Ureter (tissue), 1 donor: ENCODE measurements at regions not wholly inside any gene's neighbourhood (a gene's known extent, or its start where the extent isn't known, plus 50 kb on each side); places are given as distances from the start of the nearest gene placed in this dataset.
"Not testable (repeated sequence)": the region's sequence is repeated elsewhere in the genome, so short reads cannot be mapped to it uniquely, and the experiment has no call there.

ENCODE experiments used
- DNase-seq: peaks from one replicate; pipeline ENCODE4 v3.0.0-alpha.2; 2020; ENCODE audit warnings: low spot score
- donor health status: DM: yes; HTN: yes; CAD: no.

- no peak for DNase-seq
These were observed 242.8 kb downstream of the CCSER2 start for GRCh38 chr10:84571146-84571545.

DNA sequence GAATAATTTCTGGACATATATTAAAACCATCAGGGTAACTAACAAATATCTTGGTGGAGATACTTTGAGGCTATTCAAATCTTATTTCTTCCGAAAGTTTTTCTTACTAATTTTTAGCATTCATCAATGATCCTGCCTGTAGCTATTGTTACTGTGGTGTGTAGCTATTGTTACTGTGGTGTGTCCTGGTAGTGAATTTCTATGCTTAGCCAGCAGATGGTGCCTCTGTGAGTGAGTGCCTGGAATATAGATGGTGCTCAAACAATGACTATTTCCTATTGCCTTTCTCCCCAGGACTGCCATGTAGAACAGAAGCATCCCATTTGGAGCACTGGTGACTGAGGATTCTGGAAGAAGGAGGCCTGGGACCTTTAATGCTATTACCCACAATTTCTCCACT is 245.7 kb downstream of the CCSER2 start:
- DNase-seq, result no peak

- DNase-seq, result no peak
These were observed 253.6 kb downstream of the CCSER2 start for GRCh38 chr10:84581976-84582375.

DNA sequence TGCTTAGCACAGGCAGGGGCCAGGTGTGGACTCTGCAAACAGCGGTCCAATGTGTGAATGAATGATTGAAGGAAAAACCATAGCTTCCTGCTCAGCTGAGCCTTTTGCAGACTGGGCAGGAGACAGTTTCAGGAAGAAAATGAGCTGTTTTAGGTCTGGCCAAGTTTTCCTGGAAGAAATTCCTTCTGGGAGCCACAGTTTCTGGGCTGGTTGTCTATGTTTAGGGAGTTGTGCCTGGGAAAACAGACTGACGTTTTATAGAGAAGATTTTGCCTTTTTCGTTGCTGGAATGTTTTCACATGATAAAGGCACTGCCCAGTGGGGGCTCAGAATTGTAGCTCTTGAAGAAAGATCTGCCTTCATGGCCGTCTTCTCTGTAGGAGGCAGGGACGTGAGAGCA is 255.1 kb downstream of the CCSER2 start:
- no peak for DNase-seq

GRCh38 chr10:84587789-84588188 is 259.4 kb downstream of the CCSER2 start:
- DNase-seq, result no peak

DNA sequence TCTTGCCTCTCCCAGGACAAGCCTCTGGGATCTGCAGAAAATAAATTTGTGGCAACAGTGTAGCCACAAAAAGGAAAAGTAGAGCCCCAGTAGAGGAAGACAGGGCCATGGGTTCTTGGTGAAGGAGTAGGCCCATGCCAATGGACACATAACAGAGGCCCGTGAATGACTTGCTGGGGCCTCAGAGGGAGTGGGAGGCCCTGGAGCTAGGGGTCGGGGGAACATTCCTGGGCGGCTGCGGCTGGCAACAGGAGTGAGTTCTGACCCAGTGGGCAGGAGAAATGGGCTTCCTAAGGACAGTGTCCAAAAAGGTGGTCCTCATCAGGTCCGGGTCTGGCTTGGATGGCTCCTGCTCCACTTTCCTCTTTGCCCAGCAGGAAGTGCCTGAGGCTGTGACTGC is 260.0 kb downstream of the CCSER2 start:
- DNase-seq, result no peak

DNA sequence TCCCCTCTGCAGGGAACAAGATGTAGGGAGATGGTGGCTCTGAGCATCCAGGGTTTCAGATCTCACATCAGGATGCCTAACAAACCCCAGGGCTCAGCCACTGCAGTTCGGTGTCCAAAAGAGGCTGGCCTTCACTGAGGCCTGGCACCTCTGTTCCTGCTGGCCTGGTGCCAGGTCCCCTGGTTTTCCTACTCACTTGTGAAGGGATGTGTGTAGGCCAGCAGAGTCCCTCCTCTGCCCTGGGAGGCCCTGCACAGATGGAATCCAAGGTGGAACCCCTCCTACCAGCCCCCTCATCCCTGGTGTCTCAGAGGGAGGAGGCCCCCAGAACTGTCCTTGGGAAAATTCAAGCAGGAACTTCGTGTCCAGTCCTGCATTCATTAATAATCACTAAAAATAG is 260.6 kb downstream of the CCSER2 start:
- no peak for DNase-seq

GRCh38 chr10:84589526-84590205 is 261.3 kb downstream of the CCSER2 start:
- no peak for DNase-seq

DNA sequence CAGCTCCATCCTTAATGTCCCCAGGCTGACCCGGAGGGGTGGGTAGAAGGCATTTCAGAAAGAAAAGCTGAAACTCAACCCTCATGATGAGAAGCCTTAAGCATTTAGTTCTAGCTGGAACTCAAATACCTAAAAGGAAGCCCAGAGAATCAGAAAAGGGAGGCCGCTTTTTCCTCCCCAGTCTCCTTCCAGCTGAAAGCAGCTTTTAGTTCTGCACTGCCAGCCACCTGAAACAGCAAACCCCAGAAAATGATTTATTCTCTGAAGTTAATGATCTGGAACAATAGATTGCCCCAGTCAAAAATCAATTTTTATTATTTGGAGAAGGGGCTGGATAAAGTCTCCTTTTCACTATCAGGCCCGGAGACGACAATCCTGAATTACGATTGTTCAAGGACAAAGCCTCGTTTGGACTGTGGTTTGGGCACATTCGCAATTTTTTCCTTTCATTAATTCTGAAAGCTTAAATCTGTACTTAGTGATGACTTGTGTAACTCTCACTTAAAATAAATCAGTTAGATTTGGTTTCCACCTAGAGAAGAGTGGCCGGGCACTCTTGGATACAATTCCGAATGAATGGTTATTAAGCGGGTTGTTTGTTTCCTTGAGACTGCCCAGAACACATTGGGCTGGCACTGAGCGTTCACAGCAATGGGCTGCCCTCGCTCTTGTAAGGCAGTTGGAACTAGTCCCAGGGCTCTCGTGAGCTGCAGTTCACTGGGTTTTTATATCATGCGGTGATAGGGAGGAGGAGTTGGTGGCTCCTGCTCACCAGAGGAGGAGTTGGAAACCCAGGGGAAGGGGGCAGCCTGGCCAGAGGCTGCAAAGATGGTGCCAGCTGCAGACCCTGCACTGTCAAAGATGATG is 262.2 kb downstream of the CCSER2 start:
- no peak for DNase-seq

DNA sequence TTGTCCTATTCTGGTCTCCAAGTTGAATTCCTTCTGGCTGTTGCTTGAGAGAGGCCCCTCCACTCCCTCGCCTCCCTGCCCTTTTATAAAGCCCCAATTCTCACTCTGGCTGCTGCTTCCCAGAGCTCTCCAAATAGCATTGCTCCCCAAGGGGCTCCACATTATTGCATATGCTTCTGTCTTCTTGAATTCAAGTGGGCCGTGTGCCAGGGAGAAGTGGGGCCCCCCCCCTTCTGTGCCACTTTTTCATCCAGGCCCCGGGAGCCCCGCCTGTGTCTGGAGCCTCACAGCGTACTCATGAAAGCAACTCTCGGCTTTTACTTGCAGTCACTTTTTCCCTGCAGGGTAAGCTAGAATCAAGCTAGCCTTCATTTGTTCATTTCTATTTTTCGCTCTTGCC is 265.1 kb downstream of the CCSER2 start:
- DNase-seq, result no peak

GRCh38 chr10:84596585-84596984 is 268.2 kb downstream of the CCSER2 start:
- DNase-seq, result no peak

DNA sequence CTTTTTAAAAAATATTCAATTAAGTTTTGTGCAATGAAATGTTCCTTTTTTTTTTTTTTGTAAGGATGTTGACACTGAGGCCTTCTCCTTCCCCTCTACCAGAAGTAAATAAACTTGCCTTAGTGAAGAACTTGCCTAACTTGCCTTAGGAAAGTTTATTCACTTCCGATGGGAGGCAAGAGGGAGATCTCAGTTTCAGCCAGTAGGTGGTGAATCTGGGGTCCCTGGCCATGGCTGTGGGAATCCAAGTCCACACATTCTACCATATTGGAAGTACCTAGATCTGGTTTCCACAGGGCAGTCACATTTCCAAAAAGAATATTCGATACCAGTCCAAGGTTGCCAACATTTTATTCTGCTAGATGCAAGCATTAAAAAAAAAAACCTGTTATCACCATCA is 270.9 kb downstream of the CCSER2 start:
- DNase-seq, result no peak

DNA sequence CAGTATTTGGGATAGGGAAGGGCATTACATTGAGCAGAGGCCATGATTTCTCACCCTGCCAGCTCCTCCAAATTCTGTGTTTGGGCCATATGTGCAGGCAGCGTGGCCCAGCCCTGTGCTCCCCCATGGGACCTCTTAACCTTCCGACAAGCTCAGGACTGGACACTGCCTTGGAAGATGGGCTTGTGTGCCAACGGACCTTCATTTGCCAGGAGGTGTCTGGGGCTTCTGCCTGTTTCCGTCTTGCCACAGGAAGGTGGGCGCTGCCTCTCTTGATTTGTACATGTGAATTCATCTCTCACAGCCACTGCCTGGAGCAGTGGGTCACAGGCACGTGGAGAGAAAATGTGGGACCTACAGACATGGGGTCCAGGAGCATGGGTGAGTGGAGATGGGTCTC is 272.6 kb downstream of the CCSER2 start:
- DNase-seq, result no peak

DNA sequence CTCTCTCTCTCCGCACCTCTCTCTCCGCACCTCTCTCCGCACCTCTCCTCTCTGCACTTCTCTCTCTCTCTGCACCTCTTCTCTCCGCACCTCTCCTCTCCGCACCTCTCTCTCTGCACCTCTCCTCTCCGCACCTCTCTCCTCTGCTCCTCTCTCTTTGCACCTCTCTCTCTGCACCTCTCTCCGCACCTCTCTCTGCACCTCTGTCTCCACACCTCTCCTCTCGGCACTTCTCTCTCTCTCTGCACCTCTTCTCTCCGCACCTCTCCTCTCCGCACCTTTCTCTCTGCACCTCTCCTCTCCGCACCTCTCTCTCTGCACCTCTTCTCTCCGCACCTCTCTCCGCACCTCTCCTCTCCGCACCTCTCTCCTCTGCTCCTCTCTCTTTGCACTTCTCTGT is 274.2 kb downstream of the CCSER2 start:
- not testable (repeated sequence) for DNase-seq

DNA sequence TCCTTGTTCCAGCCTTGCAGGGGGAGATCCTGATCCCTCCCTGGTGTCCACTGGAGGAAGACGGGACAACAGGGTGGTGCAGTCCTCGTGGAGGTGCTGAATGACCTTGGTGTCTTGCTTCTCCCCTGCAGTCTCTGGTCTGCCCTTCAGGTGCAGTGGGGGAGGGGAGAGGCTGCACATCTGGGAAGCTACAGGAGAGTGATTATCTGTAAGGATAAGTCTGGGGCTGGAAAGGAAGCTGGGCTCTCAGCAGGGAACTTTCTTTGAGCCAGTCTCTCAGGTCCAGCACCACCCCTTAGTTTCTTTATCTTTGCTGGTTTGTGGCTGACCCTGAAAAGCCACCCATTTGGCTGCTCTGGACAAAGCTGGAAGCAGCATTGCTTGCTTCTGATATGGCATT is 275.6 kb downstream of the CCSER2 start:
- DNase-seq, result no peak

DNA sequence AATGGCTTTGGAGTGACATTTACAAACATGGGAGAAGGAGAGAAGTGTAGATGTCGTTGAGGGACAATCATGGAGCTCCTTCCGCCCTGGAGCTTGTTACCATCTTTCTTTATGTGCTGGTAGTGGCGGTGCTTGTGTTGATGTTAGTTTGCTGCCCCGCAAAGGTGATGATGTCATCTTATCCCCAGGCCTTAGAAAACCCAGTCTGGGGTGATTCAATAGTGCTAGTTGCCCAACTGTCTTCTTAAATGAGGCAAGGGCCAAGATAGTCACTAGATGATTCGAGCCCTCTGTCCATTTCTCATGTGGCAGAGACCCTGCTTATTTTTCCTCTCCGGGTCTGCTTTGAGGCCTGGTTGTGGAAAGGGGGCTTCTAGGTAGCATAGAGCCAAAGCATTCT is 277.4 kb downstream of the CCSER2 start:
- DNase-seq, result no peak

- no peak for DNase-seq
These were observed 278.0 kb downstream of the CCSER2 start for GRCh38 chr10:84606428-84606827.

DNA sequence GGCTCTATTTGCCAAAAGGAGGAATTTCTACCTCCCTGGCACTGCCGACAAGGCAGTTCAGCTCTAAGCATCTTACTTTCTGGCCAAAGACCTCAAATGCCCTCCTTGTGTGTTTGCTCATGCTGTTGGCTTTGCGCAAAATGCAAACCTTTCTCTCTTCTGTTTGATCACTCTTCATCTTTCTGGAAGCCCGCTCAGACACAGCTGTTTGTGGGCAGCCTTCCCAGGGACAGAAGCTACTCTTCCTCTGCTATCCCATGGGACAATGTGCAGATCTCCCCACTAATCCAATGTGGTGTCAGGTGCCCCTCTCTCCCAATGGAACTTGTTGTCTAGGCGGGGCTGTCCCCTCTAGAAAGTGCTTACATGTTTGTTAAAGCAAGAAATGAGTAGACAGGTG is 278.7 kb downstream of the CCSER2 start:
- DNase-seq, result no peak

DNA sequence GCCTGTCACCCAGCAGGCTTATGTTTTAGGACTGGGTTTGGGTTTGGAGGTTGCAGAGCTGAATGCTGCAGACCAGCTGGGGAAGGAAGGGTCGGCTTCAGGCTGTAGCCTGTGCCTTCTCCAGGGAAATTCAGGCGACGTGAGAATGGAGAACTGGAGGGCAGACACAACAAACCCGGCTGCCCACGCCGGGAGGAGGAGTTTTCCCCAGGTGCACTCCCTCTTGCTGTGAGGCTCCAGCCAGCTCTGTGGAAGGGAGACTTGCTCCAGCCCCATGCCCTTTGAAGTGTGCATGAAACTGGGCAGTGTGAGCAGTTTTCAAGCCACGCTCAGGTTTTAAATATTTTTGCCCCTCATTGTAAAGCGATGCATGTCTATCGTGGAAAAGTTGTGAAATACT is 279.1 kb downstream of the CCSER2 start:
- DNase-seq, result no peak

DNA sequence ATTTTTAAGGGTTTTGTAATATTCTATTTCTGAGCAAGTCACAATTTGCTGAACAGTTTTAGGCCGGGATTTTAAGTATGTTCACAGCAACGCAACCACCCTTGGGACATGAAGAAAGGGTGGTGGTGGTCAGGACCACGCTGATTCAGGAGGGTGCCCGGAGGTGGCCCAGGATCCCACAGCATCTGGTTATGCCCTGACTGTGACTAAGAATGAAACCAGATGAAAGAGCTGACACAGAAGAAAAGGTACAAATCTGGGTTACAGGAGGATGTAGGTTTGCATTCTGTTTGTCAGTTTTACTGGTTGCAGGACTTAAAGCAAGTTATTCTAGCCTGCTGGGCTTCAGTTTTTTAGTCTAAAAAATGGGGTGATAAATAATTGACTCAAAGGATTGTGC is 279.7 kb downstream of the CCSER2 start:
- DNase-seq, result no peak

DNA sequence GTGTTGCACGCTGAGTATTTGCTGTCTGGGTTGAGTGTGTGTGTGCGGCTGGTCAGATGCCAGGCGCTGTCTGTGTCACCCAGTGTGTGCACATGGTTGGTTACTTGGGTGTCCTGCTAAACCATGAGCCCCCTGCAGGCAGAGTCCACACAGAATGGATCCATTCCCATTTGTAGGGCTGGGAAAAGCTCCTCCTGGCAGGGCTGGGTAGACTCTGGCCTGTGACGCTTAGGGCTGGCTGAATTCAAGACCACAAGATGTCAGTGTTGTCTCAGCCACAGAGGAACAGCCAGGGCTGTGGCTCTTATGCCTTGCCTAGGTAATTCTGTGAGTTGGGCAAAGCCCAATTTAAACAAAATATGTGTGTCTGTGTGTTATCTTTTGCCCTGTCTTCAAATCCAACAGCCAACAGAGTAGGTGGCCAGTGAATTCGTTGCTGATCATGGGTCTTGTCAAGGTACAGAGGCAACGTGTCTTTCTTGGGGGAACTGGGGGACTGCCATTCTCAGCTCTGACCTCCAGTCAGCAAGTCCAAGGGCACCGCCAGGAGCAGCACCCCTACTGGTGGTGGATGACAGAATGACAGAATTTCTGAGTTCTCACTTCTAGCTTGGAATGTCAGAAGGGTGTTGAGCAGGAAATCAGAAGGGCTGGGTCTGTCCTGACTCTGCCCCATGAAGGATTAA is 285.1 kb downstream of the CCSER2 start:
- DNase-seq, result no peak

GRCh38 chr10:84626397-84627087 is 298.2 kb downstream of the CCSER2 start:
- DNase-seq, result no peak
